Activated CD4-positive, alpha-beta T cell treated with anti-CD3 and anti-CD28 coated beads, Interleukin-2, amount 50 U/mL, for 48 hours (primary cell): ENCODE measurements at regions not wholly inside any gene's neighbourhood (a gene's known extent, or its start where the extent isn't known, plus 50 kb on each side); places are given as distances from the start of the nearest gene placed in this dataset.
"Not testable (repeated sequence)": the region's sequence is repeated elsewhere in the genome, so short reads cannot be mapped to it uniquely, and the experiment has no call there.

Source experiments
- DNase-seq, 2 experiments: peaks; one replicate each; pipeline ENCODE4 v3.0.0-alpha.2; 2020

- no peak for DNase-seq
Measured at GRCh38 chr3:103203441-103203840, 768.6 kb downstream of the ZPLD1 start.

GRCh38 chr3:103210583-103210982, 775.8 kb downstream of the ZPLD1 start:
- no peak for DNase-seq

- DNase-seq, result no peak
Measured at GRCh38 chr3:103218146-103218545, 783.3 kb downstream of the ZPLD1 start.

GRCh38 chr3:103218793-103219192, 784.0 kb downstream of the ZPLD1 start:
- DNase-seq, result no peak

- DNase-seq, result no peak
Measured at GRCh38 chr3:103227651-103228050, 792.8 kb downstream of the ZPLD1 start.

- DNase-seq, result no peak
Measured at GRCh38 chr3:103247459-103247858, 812.6 kb downstream of the ZPLD1 start.

- DNase-seq, result not testable (repeated sequence)
Measured at GRCh38 chr3:103254827-103255226, 820.0 kb downstream of the ZPLD1 start.

GRCh38 chr3:103269287-103269686, 834.5 kb downstream of the ZPLD1 start:
- no peak for DNase-seq

- DNase-seq, result no peak
Measured at GRCh38 chr3:103271575-103271974, 836.8 kb downstream of the ZPLD1 start.

GRCh38 chr3:103295974-103296570, 861.3 kb downstream of the ZPLD1 start:
- no peak for DNase-seq

GRCh38 chr3:103297502-103297901, 862.7 kb downstream of the ZPLD1 start:
- not testable (repeated sequence) for DNase-seq

- DNase-seq, result no peak
Measured at GRCh38 chr3:103306104-103306503, 871.3 kb downstream of the ZPLD1 start.

GRCh38 chr3:103308921-103309320, 874.1 kb downstream of the ZPLD1 start:
- DNase-seq, result no peak

GRCh38 chr3:103319912-103320311, 885.1 kb downstream of the ZPLD1 start:
- no peak for DNase-seq

GRCh38 chr3:103337179-103337845, 902.5 kb downstream of the ZPLD1 start:
- no peak for DNase-seq

- no peak for DNase-seq
Measured at GRCh38 chr3:103341078-103341606, 906.3 kb downstream of the ZPLD1 start.

GRCh38 chr3:103342205-103342731, 907.5 kb downstream of the ZPLD1 start:
- DNase-seq, result no peak

- DNase-seq, result no peak
Measured at GRCh38 chr3:103349760-103350159, 914.9 kb downstream of the ZPLD1 start.

- DNase-seq, result no peak
Measured at GRCh38 chr3:103365467-103365866, 930.7 kb downstream of the ZPLD1 start.

- DNase-seq, result no peak
Measured at GRCh38 chr3:103367481-103367880, 932.7 kb downstream of the ZPLD1 start.

- no peak for DNase-seq
Measured at GRCh38 chr3:103371411-103371810, 936.6 kb downstream of the ZPLD1 start.

- DNase-seq, result no peak
Measured at GRCh38 chr3:103372031-103372430, 937.2 kb downstream of the ZPLD1 start.

GRCh38 chr3:103380391-103380790, 945.6 kb downstream of the ZPLD1 start:
- no peak for DNase-seq
